ENCODE measurements at regions not wholly inside any gene's neighbourhood (a gene's known extent, or its start where the extent isn't known, plus 50 kb on each side); places are given as distances from the start of the nearest gene placed in this dataset.

GRCh38 chr18:51250006-51250405, 52.5 kb upstream of the MEX3C start:
- Histone ChIP-seq H3K4me2 (ENCODE audit: low read depth, low read length) (no peak overlapping the region), H3K9ac (ENCODE audit: insufficient read depth, low read depth, low read length) (no peak overlapping the region), H3K36me3 (replicated peaks in 1 of 2; ENCODE audit: control insufficient read depth in 1 of 2, insufficient read depth in 2 of 2, low read length in 2 of 2) (no peaks in the 10 kb centered on the region), H3K4me3 (replicated peaks in 1 of 3; ENCODE audit: insufficient read depth in 1 of 3, low read depth in 2 of 3, low read length in 3 of 3) (no peak overlapping the region), H3K79me2 (ENCODE audit: insufficient read depth, low read length) (no peaks in the 10 kb centered on the region), H3K9me3 (ENCODE audit: low read length) (no peaks in the 10 kb centered on the region), H3K27me3 (ENCODE audit: control insufficient read depth in 1 of 2, insufficient read depth in 2 of 2, low read length in 2 of 2) (no peaks in the 10 kb centered on the region; a peak in 1 of 5 replicates), H3K4me1 (ENCODE audit: insufficient read depth, low read length) (peaks cover 25% of the 10 kb centered on the region), H2AFZ (ENCODE audit: low read length) (no peak overlapping the region), H4K20me1 (ENCODE audit: insufficient read depth, low read length) (no peaks in the 10 kb centered on the region), H3K27ac (ENCODE audit: extremely low read length, insufficient read depth, low read length) (no peak overlapping the region)
- no TSS peak for BruUV-seq (replicated peaks)
- FAIRE-seq (peak; percentile 15), ATAC-seq (peak; percentile 18; the same call in 1 of the 3 replicates), DNase-seq (ENCODE audit: low spot score) (no peak)
- in situ Hi-C loops (cut with HindIII; ENCODE audit: extremely low pct_ligation_motif_present, low pct_unique_long_range_greater_than_20kb), result no loop called here
- 10% methylated on average over 4 of the region's 4 CpGs for WGBS (ENCODE audit: low lambda C conversion rate)
- TF ChIP-seq EHMT2 (IDR thresholded peaks at IDR 0.05; ENCODE audit: borderline replicate concordance, low read depth, low read length), result no peak
- TF ChIP-seq ZC3H13 (CRISPR knock-in tag; IDR thresholded peaks at IDR 0.05), result no peak
- TF ChIP-seq ZNF337 (CRISPR knock-in tag; IDR thresholded peaks at IDR 0.05; ENCODE audit: borderline replicate concordance, low read depth), result no peak
- no peak for TF ChIP-seq SSRP1 (CRISPR knock-in tag; IDR thresholded peaks at IDR 0.05)
- TF ChIP-seq ZNF609 (CRISPR knock-in tag; IDR thresholded peaks at IDR 0.05; ENCODE audit: borderline replicate concordance), result no peak
- TF ChIP-seq ZIK1 (CRISPR knock-in tag; IDR thresholded peaks at IDR 0.05; ENCODE audit: borderline replicate concordance, low read depth), result no peak
- TF ChIP-seq THYN1 (CRISPR knock-in tag; IDR thresholded peaks at IDR 0.05; ENCODE audit: borderline replicate concordance, low read depth), result no peak
- TF ChIP-seq HOXA5 (CRISPR knock-in tag; IDR thresholded peaks at IDR 0.05), result no peak
- no peak for TF ChIP-seq ZSCAN5A (CRISPR knock-in tag; IDR thresholded peaks at IDR 0.05; ENCODE audit: borderline replicate concordance)
- TF ChIP-seq ZC3H4 (CRISPR knock-in tag; IDR thresholded peaks at IDR 0.05; ENCODE audit: borderline replicate concordance), result no peak
- no peak for TF ChIP-seq CCAR2 (optimal IDR thresholded peaks at IDR 0.05; ENCODE audit: low read depth, low read length)
- no peak for TF ChIP-seq ZSCAN22 (CRISPR knock-in tag; IDR thresholded peaks at IDR 0.05)
- CTCF ChIA-PET (ENCODE audit: low intra/inter-chr PET ratio, low total read pairs), result no interaction called here
- intact Hi-C loops (cut with micrococcal nuclease; ENCODE audit: unreplicated experiment), result no loop called here
- POLR2A ChIA-PET, result interaction anchor here (1.3 kb wide), 1 partner anchor 12 kb away, joined by 3 read pairs; no protein-coding TSS in a partner anchor

Measured in HepG2 (cell line).